C4-2B (cell line): ENCODE measurements at regions not wholly inside any gene's neighbourhood (a gene's known extent, or its start where the extent isn't known, plus 50 kb on each side); places are given as distances from the start of the nearest gene placed in this dataset.

Source experiments
- H3K27ac ChIP-seq: fragments of 450-650 bp; 2 replicates; pipeline ENCODE4 v1.5.1; 2017
- CTCF ChIP-seq: fragments of 450-650 bp; conservative IDR thresholded peaks from 2 replicates; pipeline ENCODE4 v1.5.1; 2017; ENCODE audit warnings: mild to moderate bottlenecking
- ZFX ChIP-seq: fragments of 450-650 bp; IDR thresholded peaks from 2 replicates; pipeline ENCODE4 v1.6.1; 2017

GRCh38 chr14:104429291-104429861, 150.2 kb upstream of the C14orf180 start:
- no peak overlapping the region for H3K27ac ChIP-seq
- TF ChIP-seq ZFX: no peak
- no peak for TF ChIP-seq CTCF

GRCh38 chr14:104431351-104431928, 148.1 kb upstream of the C14orf180 start:
- no peak for TF ChIP-seq CTCF
- TF ChIP-seq ZFX: no peak
- H3K27ac ChIP-seq: no peak overlapping the region

- H3K27ac ChIP-seq: no peak overlapping the region
- TF ChIP-seq ZFX (no peak), CTCF (no peak)
Observed at GRCh38 chr14:104431929-104432541, 147.5 kb upstream of the C14orf180 start.

- H3K27ac ChIP-seq: no peak overlapping the region
- TF ChIP-seq ZFX (no peak), CTCF (no peak)
Observed at GRCh38 chr14:104432611-104433231, 146.8 kb upstream of the C14orf180 start.

- no peak overlapping the region for H3K27ac ChIP-seq
- TF ChIP-seq ZFX (no peak), CTCF (no peak)
Observed at GRCh38 chr14:104433401-104434213, 146.0 kb upstream of the C14orf180 start.

- TF ChIP-seq ZFX: no peak
- no peak for TF ChIP-seq CTCF
- no peak overlapping the region for H3K27ac ChIP-seq
Observed at GRCh38 chr14:104434214-104435076, 145.1 kb upstream of the C14orf180 start.
